GM12891 (cell line): ENCODE measurements at regions not wholly inside any gene's neighbourhood (a gene's known extent, or its start where the extent isn't known, plus 50 kb on each side); places are given as distances from the start of the nearest gene placed in this dataset.

Experiments
- PAX5 ChIP-seq: IDR thresholded peaks from 2 replicates; pipeline ENCODE4 v1.6.1; 2011; ENCODE audit warnings: low read length, moderate library complexity, mild to moderate bottlenecking; ENCODE audit not compliant: insufficient read depth, severe bottlenecking
- POLR2A ChIP-seq: IDR thresholded peaks from 2 replicates; pipeline ENCODE4 v1.6.1; 2011; ENCODE audit warnings: low read depth, low read length, control low read depth
- POLR2AphosphoS5 ChIP-seq: IDR thresholded peaks from 2 replicates; pipeline ENCODE4 v1.6.1; 2011; ENCODE audit warnings: low read depth, low read length, control low read depth
- POU2F2 ChIP-seq: IDR thresholded peaks from 2 replicates; pipeline ENCODE4 v1.6.1; 2011; ENCODE audit warnings: low read depth, mild to moderate bottlenecking, control low read depth, low read length, moderate library complexity
- SPI1 ChIP-seq: IDR thresholded peaks from 2 replicates; pipeline ENCODE4 v1.6.1; 2011; ENCODE audit warnings: low read depth, low read length, control low read depth
- TAF1 ChIP-seq: IDR thresholded peaks from 2 replicates; pipeline ENCODE4 v1.6.1; 2011; ENCODE audit warnings: low read depth, low read length, control low read depth

DNA sequence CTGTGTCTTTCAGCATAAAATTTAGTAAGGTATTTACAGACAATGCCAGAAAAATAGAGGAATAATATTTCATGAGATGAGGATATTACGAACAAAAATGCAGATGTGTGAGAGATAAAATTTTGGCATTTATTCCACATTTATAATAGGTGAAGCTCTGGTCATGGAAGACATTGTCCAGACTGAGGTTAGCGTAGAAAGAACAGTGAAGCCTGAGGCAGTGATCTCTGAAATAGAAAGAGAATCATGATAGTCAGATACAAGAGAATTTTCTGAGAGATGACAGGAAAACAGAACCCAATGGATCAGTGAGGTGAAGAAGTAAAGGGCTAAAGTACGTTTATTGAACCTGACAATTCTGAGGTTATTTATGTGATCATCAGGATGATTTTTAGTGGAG lies 1155.9 kb upstream of the GJE1 start:
- TF ChIP-seq TAF1, result no peak
- no peak for TF ChIP-seq POLR2AphosphoS5
- no peak for TF ChIP-seq POLR2A
- no peak for TF ChIP-seq PAX5
- no peak for TF ChIP-seq SPI1
- TF ChIP-seq POU2F2, result no peak
